ENCODE measurements at regions not wholly inside any gene's neighbourhood (a gene's known extent, or its start where the extent isn't known, plus 50 kb on each side); places are given as distances from the start of the nearest gene placed in this dataset.

GRCh38 chr2:71995067-71995665 lies 152.5 kb downstream of the CYP26B1 start:
- TF ChIP-seq CTCF (IDR thresholded peaks at IDR 0.05) = peak; percentile 46; the same call in 1 of the 2 replicates
- TF ChIP-seq TCF7L2 (IDR thresholded peaks at IDR 0.05; ENCODE audit: low read depth, low read length) = no peak
- TF ChIP-seq POLR2AphosphoS5 (IDR thresholded peaks at IDR 0.05; ENCODE audit: low read depth, low read length) = no peak
- TF ChIP-seq SIN3A (IDR thresholded peaks at IDR 0.05; ENCODE audit: borderline replicate concordance, insufficient read depth, low read depth, low read length) = no peak
- TF ChIP-seq REST (IDR thresholded peaks at IDR 0.05; ENCODE audit: insufficient read depth in 1 of 2, low read depth in 2 of 2, low read length in 1 of 2) = no peak
- no peaks in the 10 kb centered on the region for H3K36me3 ChIP-seq (ENCODE audit: control insufficient read depth, insufficient read depth, low read length)
- H3K27me3 ChIP-seq (ENCODE audit: control insufficient read depth, insufficient read depth, low read length) = peaks cover 4% of the 10 kb centered on the region
- H3K27ac ChIP-seq (ENCODE audit: low read length) = no peak overlapping the region
- no TSS peak for BruUV-seq (replicated peaks)
- no peaks in the 10 kb centered on the region for H3K4me1 ChIP-seq (ENCODE audit: control insufficient read depth, insufficient read depth, low read length)
- POLR2A ChIA-PET = no interaction called here
- in situ Hi-C loops (cut with HindIII; ENCODE audit: low pct_unique_long_range_greater_than_20kb, low sequenced_read_pairs) = no loop called here
- DNase-seq (ENCODE audit: low read depth, low spot score) = peak; percentile 8
- CTCF ChIA-PET = no interaction called here
- no peak for ATAC-seq
- no peaks in the 10 kb centered on the region for H3K9me3 ChIP-seq (ENCODE audit: control insufficient read depth, insufficient read depth, low read depth, low read length)
- intact Hi-C loops (cut with micrococcal nuclease; ENCODE audit: unreplicated experiment) = no loop called here
- no peak overlapping the region for H3K4me3 ChIP-seq (ENCODE audit: low read depth in 2 of 2, low read length in 2 of 2)

GRCh38 chr2:71992036-71992435 lies 155.6 kb downstream of the CYP26B1 start:
- CTCF ChIA-PET = no interaction called here
- in situ Hi-C loops (cut with HindIII; ENCODE audit: low pct_unique_long_range_greater_than_20kb, low sequenced_read_pairs) = no loop called here
- TF ChIP-seq POLR2AphosphoS5 (IDR thresholded peaks at IDR 0.05; ENCODE audit: low read depth, low read length) = no peak
- no peak for TF ChIP-seq SIN3A (IDR thresholded peaks at IDR 0.05; ENCODE audit: borderline replicate concordance, insufficient read depth, low read depth, low read length)
- TF ChIP-seq CTCF (IDR thresholded peaks at IDR 0.05) = no peak
- TF ChIP-seq TCF7L2 (IDR thresholded peaks at IDR 0.05; ENCODE audit: low read depth, low read length) = no peak
- no peak for TF ChIP-seq REST (IDR thresholded peaks at IDR 0.05; ENCODE audit: insufficient read depth in 1 of 2, low read depth in 2 of 2, low read length in 1 of 2)
- H3K9me3 ChIP-seq (ENCODE audit: control insufficient read depth, insufficient read depth, low read depth, low read length) = no peaks in the 10 kb centered on the region
- no peaks in the 10 kb centered on the region for H3K36me3 ChIP-seq (ENCODE audit: control insufficient read depth, insufficient read depth, low read length)
- BruUV-seq (replicated peaks) = no TSS peak
- intact Hi-C loops (cut with micrococcal nuclease; ENCODE audit: unreplicated experiment) = no loop called here
- POLR2A ChIA-PET = no interaction called here
- H3K4me3 ChIP-seq (ENCODE audit: low read depth in 2 of 2, low read length in 2 of 2) = no peak overlapping the region
- ATAC-seq (no peak), DNase-seq (ENCODE audit: low read depth, low spot score) (no peak)
- H3K27ac ChIP-seq (ENCODE audit: low read length) = no peak overlapping the region
- H3K4me1 ChIP-seq (ENCODE audit: control insufficient read depth, insufficient read depth, low read length) = no peaks in the 10 kb centered on the region
- peaks cover 4% of the 10 kb centered on the region for H3K27me3 ChIP-seq (ENCODE audit: control insufficient read depth, insufficient read depth, low read length)
